OCI-LY3 (cell line): ENCODE measurements at regions not wholly inside any gene's neighbourhood (a gene's known extent, or its start where the extent isn't known, plus 50 kb on each side); places are given as distances from the start of the nearest gene placed in this dataset.

Source experiments
- H2AFZ ChIP-seq: fragments of 200-600, 300-600 bp; shearing (Covaris generic); 2 replicates; pipeline ENCODE4 v1.6.0; 2014; ENCODE audit warnings: antibody characterized with exemption, low read depth, low read length
- H3K27ac ChIP-seq: fragments of 200-600, 300-600 bp; sonication (generic); 2 replicates; pipeline ENCODE4 v1.5.1; 2014; ENCODE audit warnings: mild to moderate bottlenecking, low read length, moderate library complexity, mixed read lengths
- H3K27me3 ChIP-seq: fragments of 200-600, 300-600 bp; sonication (generic); 2 replicates; pipeline ENCODE4 v1.6.1; 2014; ENCODE audit warnings: low read depth, low read length, mixed read lengths
- H3K36me3 ChIP-seq: fragments of 200-600, 300-600 bp; sonication (generic); replicated peaks from 2 replicates; pipeline ENCODE3; 2014; ENCODE audit warnings: low read depth, low read length, mixed read lengths
- H3K4me1 ChIP-seq: fragments of 300-600, 200-600 bp; sonication (generic); 2 replicates; pipeline ENCODE4 v1.6.1; 2014; ENCODE audit warnings: low read length, mixed read lengths
- H3K4me2 ChIP-seq: fragments of 200-600, 300-600 bp; sonication (generic); 2 replicates; pipeline ENCODE4 v1.6.1; 2014; ENCODE audit warnings: low read length, mixed read lengths
- H3K4me3 ChIP-seq: fragments of 300-600, 200-600 bp; sonication (generic); 2 replicates; pipeline ENCODE4 v1.5.1; 2014; ENCODE audit warnings: antibody characterized with exemption, mild to moderate bottlenecking, low read length, moderate library complexity
- H3K79me2 ChIP-seq: fragments of 300-600, 200-600 bp; shearing (Covaris generic); 2 replicates; pipeline ENCODE4 v1.6.1; 2014; ENCODE audit warnings: mild to moderate bottlenecking, low read length, mixed read lengths
- H3K9ac ChIP-seq: fragments of 300-600, 200-600 bp; shearing (Covaris generic); 2 replicates; pipeline ENCODE4 v1.6.0; 2014; ENCODE audit warnings: mild to moderate bottlenecking, low read length, moderate library complexity
- H3K9me3 ChIP-seq: fragments of 200-600, 300-600 bp; shearing (Covaris generic); 2 replicates; pipeline ENCODE4 v1.6.1; 2014; ENCODE audit warnings: low read length, mixed read lengths; ENCODE audit not compliant: insufficient read depth
- H4K20me1 ChIP-seq: fragments of 200-600, 300-600 bp; sonication (generic); 2 replicates; pipeline ENCODE4 v1.6.1; 2016; ENCODE audit warnings: low read length, mixed read lengths; ENCODE audit not compliant: insufficient read depth
- CTCF ChIP-seq: fragments of 200-600, 300-600 bp; sonication (generic); IDR thresholded peaks from 2 replicates; pipeline ENCODE4 v1.5.1; 2014; ENCODE audit warnings: antibody characterized with exemption, low read length, low read depth
- EZH2phosphoT487 ChIP-seq: fragments of 200-600 bp; shearing (Covaris generic); IDR thresholded peaks from 2 replicates; pipeline ENCODE4 v1.6.1; 2018; ENCODE audit warnings: antibody characterized with exemption, mixed run types, low read depth

GRCh38 chr15:70187331-70187730 lies 89.6 kb upstream of the TLE3 start:
- no peaks in the 10 kb centered on the region for H3K36me3 ChIP-seq
- H3K9ac ChIP-seq = no peak overlapping the region
- TF ChIP-seq EZH2phosphoT487 (no peak), CTCF (no peak)
- H3K27ac ChIP-seq = no peak overlapping the region
- 0 out of 2 replicates have a peak, but pooled peaks cover 5% of the 10 kb centered on the region for H3K9me3 ChIP-seq
- H4K20me1 ChIP-seq = no peaks in the 10 kb centered on the region
- no peak overlapping the region for H3K4me2 ChIP-seq
- H3K27me3 ChIP-seq = peaks cover 6% of the 10 kb centered on the region; the same call in 1 of the 2 replicates
- H3K79me2 ChIP-seq = no peaks in the 10 kb centered on the region
- H3K4me3 ChIP-seq = no peak overlapping the region
- H3K4me1 ChIP-seq = peaks cover 11% of the 10 kb centered on the region
- no peak overlapping the region for H2AFZ ChIP-seq

- Histone ChIP-seq H3K4me1 (peaks cover 19% of the 10 kb centered on the region), H3K9me3 (no peaks in the 10 kb centered on the region), H3K36me3 (no peaks in the 10 kb centered on the region), H2AFZ (no peak overlapping the region), H3K27me3 (peaks cover 14% of the 10 kb centered on the region; the same call in 1 of the 2 replicates), H3K79me2 (no peaks in the 10 kb centered on the region), H3K27ac (no peak overlapping the region), H4K20me1 (no peaks in the 10 kb centered on the region), H3K4me2 (no peak overlapping the region), H3K9ac (no peak overlapping the region), H3K4me3 (no peak overlapping the region)
- no peak for TF ChIP-seq CTCF
- no peak for TF ChIP-seq EZH2phosphoT487
Observed at GRCh38 chr15:70186152-70186551, 88.4 kb upstream of the TLE3 start.

- Histone ChIP-seq H3K4me1 (peaks cover 24% of the 10 kb centered on the region), H3K27ac (no peak overlapping the region), H3K4me2 (no peak overlapping the region), H3K9ac (no peak overlapping the region), H3K4me3 (no peak overlapping the region), H4K20me1 (no peaks in the 10 kb centered on the region), H3K36me3 (no peaks in the 10 kb centered on the region), H3K9me3 (no peaks in the 10 kb centered on the region), H3K27me3 (peaks cover 14% of the 10 kb centered on the region; the same call in 1 of the 2 replicates), H2AFZ (no peak overlapping the region), H3K79me2 (no peaks in the 10 kb centered on the region)
- TF ChIP-seq EZH2phosphoT487 = no peak
- TF ChIP-seq CTCF = no peak
Observed at GRCh38 chr15:70185251-70185711, 87.6 kb upstream of the TLE3 start.

GRCh38 chr15:70182858-70183695 lies 85.4 kb upstream of the TLE3 start:
- H3K4me3 ChIP-seq = no peak overlapping the region
- H3K4me1 ChIP-seq = peaks cover 24% of the 10 kb centered on the region
- H3K27me3 ChIP-seq = peaks cover 14% of the 10 kb centered on the region; the same call in 1 of the 2 replicates
- no peaks in the 10 kb centered on the region for H4K20me1 ChIP-seq
- no peaks in the 10 kb centered on the region for H3K79me2 ChIP-seq
- H3K27ac ChIP-seq = no peak overlapping the region
- TF ChIP-seq CTCF = peak; percentile 21
- TF ChIP-seq EZH2phosphoT487 = no peak
- H3K4me2 ChIP-seq = no peak overlapping the region
- no peaks in the 10 kb centered on the region for H3K9me3 ChIP-seq
- H2AFZ ChIP-seq = no peak overlapping the region
- H3K9ac ChIP-seq = no peak overlapping the region
- H3K36me3 ChIP-seq = no peaks in the 10 kb centered on the region
